ENCODE measurements at regions not wholly inside any gene's neighbourhood (a gene's known extent, or its start where the extent isn't known, plus 50 kb on each side); places are given as distances from the start of the nearest gene placed in this dataset.

DNA sequence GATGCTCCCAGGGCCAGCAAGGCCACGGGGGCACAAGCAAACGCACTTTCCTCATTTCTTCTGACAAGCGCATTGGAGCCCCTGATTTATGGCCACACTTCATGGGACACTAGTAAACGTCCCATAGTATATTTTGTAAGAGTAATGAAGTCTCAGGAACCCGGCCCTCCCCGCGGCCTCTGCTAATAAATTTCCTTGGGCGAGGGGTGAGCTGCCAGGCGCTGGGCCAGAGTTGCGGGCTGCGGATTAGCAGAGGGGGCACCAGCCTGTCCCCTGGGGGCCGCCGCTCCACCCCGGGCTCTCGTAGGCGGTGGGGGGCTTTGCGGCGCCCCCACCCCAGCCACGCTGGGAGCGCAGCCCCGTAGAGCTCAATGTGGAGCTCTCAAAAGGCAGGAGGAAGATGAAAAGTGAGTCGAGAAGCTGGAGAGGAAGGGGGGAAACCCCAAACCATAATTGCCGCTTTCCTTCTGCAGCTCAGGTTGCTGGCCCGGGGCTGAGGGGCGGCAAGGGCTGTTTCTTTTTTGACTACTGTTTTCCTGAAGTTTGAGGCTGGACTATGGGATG lies 173.6 kb downstream of the CDC5L start:
- DNase-seq, result no peak

DNA sequence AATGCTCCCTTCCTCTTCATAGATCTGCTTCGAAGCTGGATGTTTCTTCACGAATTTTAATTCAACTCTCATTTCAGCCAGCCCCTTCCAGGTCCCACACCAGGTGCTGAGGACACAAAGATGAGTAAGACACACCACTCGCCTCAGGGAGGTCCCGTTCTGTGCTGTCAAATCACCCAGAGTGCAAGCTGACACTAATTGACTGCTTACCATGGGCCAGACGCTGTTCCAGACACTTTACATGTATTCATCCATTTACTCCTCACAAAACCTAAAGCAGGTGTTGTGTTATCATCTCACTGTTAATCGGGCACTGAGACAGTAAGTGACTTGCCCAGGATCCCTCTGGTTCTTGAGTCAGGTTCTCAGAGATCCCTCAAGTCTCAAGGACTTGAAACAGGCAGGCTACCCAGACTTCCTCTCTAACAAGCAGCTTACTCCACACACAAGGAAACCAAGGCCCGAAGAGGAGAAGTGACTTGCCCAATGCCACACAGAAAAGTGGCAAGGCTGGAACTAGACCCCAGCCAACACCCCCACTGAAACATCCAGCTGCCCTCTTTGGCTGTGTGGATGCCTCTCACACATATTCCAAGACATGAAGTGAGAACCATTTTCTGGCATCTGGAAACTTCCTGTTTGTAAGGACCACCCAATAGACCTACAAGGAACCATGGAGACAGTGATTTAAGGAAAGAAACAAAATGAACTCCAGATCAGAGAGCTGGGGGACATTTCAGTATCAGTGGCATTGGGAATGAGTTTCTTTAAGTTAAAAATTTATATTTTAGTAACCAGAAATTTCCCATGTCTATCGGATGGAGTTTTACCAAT lies 174.5 kb downstream of the CDC5L start:
- DNase-seq, result no peak

DNA sequence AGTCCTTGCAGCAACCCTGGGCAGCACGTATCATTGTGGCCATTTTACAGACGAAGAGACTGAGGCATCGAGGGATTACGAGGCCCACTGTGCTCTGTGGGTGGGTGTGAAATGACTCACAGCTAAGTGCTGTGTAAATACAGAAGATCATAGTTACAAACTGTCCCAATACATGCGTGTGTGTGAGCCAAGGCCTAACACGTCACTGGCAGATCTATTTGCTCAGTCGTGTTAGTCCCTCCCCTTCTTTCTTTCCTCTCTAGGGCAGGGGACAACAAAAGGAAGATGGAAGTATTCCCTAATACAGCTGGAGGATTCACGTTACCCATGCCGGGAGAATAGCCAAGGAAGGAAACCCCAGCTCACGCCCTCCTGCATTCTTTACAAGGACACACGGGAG lies 175.9 kb downstream of the CDC5L start:
- DNase-seq, result no peak

DNA sequence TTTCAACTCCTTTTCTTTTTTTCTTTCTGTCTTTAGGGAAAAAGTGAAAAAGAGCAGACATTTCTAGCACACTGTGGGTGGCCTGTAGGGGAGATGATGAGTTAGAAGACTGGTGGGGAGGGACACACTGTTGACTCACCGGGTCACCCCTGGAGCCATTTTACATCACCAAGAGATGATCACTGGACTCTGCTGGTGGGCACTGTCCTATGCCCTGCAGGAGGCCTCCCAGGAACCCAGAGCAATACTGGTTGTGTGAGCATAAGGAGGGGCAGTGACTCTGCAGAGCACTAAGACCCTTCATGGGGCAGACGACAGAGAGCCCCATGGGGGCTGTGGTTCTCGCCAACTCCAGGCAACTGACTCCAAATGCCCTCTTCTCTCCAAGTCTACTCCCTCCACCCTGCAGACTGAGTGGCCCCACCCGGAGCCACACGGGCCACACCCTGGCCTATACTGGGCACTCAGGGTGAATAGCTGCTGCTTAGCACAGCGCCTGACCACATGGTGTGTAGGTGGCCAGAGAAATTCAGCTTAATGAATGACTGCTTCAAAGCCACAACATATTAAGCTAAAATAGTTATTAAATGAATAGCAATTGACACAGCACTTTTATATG lies 177.5 kb downstream of the CDC5L start:
- no peak for DNase-seq

DNA sequence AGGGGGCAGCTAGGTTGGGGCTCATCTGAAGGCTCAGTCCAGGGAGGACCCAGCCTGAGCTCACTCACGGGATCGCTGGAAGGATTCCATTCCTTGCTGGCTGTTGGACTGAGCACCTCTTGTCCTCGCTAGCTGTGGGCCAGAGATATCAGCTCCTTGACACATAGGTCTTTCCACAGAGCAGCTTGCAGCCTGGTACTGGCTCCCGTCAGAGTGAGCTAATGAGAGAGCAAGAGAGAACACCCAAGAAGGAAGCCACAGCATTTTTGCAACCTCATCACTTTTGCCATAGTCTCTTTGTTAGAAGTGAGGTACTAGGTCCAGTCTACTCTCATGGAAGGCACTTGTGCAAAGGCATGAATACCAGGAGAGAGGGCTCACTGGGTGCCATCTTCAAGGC lies 179.9 kb downstream of the CDC5L start:
- DNase-seq, result no peak

DNA sequence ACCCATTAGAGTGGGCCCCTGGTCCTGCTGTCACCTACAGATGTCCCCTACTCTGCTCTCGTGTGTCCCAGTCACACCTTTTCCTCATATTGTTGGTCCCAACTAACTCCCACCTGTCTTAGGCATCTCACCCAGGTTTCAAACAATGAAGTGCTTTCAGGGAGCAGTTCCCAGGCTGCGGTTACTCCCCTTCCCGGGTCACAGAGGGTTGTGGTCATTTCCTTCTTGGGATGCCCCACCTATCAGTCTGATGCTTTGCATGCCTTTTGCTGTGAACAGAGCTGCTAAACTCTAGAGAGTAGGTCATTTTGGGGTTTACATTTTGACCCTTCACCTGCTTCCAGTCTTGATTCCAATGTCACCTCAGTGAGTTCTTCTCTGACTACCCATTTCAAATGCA lies 181.6 kb downstream of the CDC5L start:
- no peak for DNase-seq

DNA sequence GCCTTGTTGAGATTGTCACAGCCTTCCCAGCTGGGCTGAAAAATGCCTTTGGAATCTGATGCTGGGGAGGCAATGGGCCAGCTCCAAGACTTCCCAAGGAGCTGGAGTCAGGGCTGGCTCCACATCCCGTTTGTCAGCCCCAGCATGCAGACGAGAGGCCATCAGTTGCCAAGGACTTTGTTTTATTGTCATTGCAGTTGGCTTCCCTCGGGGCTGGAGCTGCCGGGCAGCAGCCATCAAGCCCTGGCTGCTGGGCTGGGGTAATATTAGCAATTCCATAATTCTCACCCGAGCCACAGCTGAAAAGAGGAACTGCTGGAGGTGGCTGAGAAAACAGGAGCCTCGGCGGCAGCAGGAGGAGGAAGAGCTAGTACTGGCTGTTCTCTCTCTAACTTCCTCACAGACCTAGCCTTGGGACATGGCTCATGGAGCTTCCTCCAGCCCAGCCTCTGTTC lies 182.5 kb downstream of the CDC5L start:
- DNase-seq, result no peak

DNA sequence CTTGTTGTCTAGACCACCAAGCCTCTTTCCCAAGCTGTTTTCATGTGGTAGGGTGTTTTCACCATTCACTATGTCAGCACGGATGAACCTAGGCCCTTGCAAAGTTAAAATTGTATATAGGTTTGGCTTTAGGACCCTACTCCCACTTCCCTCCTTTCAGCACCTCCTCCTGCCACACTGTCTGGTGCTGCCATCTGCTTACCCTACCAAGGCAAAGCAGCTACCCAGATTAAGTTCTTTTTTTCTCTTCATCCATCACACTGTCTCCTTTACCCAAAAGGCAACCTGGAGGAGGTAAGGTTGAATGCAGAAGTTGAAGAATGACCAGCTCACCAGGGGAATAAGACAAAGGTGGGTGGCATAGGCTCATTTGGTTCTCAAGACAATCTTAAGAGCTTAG lies 184.0 kb downstream of the CDC5L start:
- DNase-seq, result no peak

DNA sequence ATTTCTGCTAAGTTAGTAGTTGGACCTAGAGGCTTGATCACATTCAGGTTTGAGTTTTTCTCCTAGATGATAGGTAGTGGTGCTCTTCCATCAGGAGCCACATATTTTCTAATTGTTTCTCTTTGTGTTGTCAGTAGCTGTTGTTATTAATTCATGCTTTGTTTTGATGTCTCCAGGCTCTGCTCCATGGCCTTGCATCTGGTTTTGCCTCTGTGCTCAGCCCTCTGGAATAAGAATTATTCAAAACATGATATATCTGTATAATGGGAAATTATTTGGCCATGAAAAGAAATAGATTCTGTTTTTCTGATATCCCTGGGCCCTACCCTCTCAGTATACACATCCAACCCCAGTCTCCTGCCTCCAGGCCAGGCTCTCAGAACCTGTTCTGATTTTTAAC lies 184.8 kb downstream of the CDC5L start:
- no peak for DNase-seq

DNA sequence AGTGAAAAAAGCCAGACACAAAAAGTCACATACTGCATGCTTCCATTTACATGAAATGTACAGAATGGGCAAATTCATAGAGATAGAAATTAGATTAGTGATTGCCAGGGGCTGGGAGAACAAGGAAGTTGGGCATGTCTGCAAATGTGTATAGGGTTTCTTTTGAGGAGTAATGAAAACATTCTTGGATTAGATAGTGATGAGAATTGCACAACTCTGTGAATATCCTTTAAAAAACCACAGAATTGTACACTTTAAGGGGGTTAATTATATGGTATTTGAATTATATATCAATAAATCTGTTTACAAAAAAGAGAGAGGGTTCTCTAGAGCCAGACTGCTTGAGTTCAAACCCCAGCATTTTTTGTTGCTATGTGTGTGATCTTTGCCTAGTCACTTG lies 188.1 kb downstream of the CDC5L start:
- no peak for DNase-seq

DNA sequence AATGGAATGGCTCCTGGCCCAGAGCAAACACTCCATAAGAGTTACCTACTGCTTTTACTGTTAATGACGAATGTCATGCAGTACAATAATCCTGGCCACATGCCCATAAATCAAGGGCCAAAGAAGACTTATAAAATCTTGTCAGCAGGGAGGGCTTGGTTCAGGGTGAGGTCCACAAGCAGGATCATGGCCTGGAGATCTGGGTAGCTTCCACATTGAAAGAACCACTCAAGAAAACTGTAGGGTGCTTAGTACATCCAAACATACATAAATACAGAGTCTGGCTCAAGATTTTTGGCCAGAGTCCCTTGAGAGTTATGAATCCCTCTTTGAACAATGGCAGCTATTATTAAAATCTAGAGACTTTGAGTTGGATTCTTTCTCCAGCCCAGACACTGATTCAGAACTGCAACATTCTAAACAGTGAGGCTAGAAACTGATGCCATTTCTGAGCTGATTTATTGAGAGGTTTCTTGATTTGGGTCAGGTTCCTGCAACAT lies 188.7 kb downstream of the CDC5L start:
- no peak for DNase-seq

DNA sequence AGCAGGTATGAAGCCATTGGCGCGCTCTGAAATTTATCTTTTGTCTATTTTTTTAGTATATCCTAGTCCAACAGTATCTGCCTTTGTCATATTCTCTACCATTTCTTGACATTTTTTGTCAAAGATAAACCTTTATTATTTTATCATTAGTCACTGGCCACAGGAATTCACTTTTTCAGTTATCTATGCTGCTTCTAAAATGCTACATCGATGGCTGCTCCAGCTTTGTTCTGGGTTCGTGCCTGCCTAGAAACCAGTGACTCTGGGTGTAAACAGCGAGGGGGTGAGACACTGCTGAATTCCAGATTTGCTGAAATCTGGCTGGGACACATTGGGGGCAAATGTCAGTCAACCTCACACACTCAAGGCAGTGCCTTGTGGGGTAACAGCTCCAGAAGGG lies 193.4 kb downstream of the CDC5L start:
- DNase-seq, result no peak

DNA sequence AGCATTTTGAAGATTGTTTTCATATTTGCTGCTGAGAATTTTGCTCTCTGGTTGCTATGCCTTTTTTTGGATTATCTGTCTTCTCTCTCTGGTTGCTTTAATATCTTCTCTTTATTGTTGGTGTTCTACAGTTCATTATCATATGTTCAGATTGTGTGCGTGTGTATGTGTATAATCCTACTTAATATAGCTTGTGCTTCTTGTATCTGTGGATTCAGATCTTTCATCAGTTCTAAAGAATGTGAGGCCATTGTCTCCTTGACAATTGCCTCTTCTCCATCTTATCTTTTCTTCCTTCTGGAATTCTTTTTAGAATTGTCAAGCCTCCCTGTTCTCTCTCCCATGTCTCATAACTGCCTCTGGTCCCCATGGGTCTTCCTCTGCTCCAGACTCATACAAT lies 195.4 kb downstream of the CDC5L start:
- no peak for DNase-seq

DNA sequence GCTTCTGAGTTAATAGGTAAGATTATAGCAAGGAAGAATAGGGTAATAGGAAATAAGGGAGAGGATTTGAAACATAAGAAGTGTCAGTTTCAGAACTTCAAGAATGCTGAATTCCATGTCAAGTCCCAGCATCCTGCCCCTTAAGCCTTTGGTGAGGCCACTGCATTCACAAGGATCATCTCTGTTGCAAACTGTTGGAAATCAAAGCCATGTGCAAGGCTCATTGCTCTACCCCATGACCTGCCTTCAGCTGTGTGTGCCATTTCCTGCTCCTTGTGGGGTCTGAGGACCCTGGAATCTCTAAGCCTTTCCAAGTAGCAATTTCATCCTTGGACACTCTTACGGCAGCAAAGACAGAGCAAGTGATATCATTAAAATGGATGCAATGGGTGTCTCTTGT lies 203.0 kb downstream of the CDC5L start:
- DNase-seq, result no peak

DNA sequence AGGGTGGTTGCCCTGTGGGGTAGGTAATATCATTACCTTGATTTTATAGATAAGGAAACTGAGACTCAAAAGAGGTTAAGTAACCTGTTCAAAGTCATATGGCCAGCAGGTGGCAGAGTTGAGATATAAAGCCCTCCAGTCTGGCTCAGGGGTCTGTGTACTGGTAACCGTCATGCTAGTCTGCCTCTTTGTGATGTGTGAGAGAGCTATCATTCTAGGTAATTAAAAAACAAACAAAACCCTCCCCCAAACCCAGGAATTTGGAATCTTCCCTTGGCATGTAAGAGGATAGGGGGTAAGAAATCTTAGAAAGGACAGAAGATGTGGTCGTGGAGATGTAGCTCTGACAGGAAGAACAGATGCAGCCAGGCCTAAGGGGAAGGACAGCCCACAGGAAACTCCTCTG lies 206.0 kb downstream of the CDC5L start:
- no peak for DNase-seq

DNA sequence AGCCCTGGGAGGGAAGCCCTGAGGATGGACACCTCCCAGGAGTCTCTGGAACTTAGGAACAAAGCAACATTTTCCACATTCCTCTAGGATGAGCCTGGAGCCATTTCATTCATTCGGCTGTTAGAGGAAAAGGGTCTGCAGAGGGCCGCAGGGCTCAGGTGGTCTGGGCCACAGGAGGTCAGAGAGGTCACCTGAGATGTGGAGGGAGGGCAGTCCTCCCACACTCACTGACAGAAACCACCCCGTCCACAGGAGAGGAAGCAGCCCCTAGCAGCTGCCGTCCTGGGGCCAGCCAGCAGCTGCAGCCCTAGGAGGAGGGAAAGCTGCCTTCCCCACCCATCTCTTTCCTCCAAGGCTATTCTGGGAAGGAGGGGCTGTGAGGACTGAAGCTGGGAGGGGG lies 207.0 kb downstream of the CDC5L start:
- no peak for DNase-seq

DNA sequence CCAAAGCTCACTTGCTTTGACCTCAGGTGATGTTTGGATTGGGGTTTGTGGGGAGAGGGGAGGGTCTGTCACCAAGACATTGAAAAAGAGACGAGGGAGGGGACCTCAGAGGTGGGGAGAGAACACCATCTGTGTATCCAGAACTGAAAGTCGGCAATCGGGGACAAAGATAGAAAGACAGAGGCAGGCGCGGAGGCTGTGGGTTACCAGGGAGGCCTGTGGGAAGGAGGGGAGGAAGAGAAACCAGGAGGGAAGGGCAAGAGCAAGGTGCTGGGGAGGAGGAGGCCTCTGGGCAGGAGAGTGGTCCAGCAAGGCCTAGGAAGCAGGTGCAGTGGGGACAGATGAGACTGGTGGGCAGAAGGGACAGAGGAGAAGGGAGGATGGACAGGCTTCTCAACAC lies 211.2 kb downstream of the CDC5L start:
- no peak for DNase-seq

DNA sequence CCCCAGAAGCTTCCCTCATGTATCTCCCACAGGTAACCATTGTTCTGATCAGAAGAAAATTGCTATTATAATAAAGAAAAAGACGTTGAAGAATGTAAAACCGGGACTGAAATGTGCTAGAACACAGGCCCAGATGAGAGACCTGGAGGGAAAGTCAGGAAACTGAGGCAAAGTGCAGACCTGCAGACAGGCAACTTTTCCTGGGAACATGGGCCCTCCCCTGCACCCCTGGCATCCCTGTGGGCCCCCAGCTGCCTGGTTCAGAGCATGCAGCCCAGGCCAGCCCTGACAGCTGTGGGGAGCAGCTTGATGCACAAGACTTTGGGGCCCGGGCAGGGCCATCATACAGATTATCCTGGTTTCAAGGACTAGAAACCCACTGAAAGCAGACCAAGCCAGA lies 212.2 kb downstream of the CDC5L start:
- DNase-seq, result no peak

DNA sequence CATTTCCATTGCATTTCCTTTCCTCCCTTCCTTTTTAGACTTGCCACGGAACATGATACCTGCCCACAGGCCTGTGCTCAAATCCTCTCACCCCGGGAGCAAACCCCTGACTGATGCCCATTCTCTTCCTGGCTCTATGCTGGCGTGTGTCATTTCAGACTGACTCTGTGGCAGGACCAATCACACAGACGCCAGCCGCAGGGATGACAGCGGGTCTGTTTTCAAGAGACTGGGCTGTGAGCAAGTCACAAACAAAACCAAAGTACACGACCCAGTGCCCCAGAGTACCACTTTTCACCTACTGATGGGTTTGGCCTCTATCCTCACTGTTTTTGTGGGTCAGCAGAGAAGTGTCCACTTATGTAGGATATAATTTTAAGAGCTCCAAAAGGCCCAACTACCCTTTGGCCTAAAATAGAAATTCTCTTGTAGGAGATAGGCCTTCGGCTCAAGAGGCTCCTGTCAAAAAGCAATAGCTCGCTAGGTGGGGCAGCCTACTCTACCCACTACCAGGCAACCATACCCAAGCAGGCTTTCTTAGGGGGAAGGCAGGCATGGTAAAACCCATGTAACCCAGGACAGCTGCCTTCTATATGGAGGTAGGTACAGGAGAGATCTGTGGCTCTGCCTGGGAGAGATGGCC lies 215.7 kb downstream of the CDC5L start:
- no peak for DNase-seq

DNA sequence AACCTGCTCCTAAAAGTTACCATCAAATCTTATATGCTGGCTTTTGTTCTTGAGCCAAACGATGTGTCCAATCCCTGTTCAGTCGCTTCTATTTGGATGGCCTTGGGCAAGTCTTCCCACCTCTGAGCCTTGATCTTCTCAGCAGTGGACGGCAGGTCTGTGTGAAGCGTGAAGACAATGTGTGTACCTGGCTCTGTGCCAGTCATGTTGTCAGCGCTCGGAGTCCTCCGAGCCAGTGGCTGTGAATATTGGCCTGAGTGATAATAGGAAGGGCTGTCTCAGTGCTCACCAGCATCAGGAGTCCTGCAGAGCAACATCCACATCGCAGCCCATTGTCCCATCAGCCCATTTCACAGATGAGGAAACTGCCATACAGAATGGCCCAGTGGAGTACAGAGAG lies 219.0 kb downstream of the CDC5L start:
- no peak for DNase-seq

DNA sequence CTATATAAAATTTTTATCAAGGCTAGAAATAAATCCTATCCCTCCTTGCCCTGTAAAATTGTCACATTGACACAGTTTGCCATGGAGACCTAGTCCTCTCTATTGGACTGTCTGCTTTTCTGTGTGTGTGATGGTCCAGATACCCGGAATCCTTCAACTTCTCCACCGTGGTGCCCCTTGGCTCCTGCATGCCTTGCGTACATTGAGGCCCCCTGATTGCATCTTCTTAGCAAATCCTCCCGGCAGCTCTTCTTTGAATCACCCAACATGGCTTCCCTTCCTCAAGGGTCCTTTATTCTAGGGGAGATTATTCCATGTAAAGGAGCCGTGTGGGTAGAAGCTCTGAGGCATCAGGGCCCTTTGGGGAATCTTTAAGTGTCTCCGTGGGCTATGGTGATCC lies 219.5 kb downstream of the CDC5L start:
- no peak for DNase-seq

DNA sequence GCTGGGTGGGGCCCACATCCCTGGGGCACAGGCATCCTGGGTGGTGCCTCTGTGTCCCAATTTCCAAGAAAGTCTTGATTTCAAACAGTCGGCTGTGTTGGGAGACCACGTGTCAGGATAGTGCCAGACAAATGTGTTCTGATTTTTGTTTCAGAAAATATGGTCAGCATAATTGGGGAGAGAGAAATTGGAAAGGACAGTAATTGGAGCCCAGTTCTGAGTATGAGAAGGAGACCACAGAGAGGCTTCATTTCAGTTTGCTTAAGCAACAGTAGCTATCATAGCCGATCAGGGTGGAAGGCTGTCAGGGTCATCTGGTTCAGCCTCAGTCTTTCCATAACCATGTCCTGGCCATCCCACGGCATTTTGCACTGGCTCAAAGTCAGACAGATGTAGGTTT lies 220.7 kb downstream of the CDC5L start:
- DNase-seq, result no peak

DNA sequence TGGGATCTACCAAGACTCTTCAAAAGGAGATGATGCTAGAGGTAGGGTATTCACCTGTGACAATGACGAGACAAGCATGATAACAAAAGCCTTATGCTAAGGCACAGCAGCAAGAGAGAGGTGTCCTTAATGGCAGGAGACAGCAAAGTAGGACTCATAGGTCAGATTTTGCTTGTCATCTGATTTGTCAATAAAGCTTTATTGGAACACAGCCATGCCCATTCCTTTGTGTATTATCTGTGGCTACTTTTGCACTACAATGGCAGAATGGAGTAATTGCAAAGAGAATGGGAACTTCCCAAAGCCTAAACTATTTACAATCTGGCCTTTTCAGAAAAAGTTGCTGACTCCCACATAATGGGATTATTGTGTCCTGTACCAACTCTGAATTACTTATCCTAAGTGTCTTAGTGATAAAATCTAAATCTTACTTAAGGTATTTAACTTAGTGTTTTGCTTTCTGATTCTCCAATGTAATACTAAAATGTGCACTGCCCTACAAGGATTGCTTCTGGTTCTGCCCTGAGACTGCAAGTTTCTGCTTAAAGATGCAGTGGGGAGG lies 221.6 kb downstream of the CDC5L start:
- no peak for DNase-seq
